IMR-90 (cell line): ENCODE measurements at regions not wholly inside any gene's neighbourhood (a gene's known extent, or its start where the extent isn't known, plus 50 kb on each side); places are given as distances from the start of the nearest gene placed in this dataset.

Experiments
- BHLHE40 ChIP-seq: fragments of 150-350 bp; IDR thresholded peaks from 2 replicates; pipeline ENCODE4 v1.6.1; 2016; ENCODE audit warnings: mild to moderate bottlenecking, low read depth, low read length
- CTCF ChIP-seq: conservative IDR thresholded peaks from 2 replicates; pipeline ENCODE4 v1.5.1; 2012; ENCODE audit warnings: mild to moderate bottlenecking, low read depth, low read length, improper control_type of control experiment
- ELK1 ChIP-seq: fragments of 150-350 bp; IDR thresholded peaks from 2 replicates; pipeline ENCODE4 v1.6.1; 2016; ENCODE audit warnings: low read depth, mild to moderate bottlenecking, low read length, moderate library complexity, borderline replicate concordance
- MXI1 ChIP-seq: IDR thresholded peaks from 2 replicates; pipeline ENCODE4 v1.6.1; 2012; ENCODE audit warnings: low read depth, mild to moderate bottlenecking, low read length, moderate library complexity, borderline replicate concordance
- POLR2A ChIP-seq: IDR thresholded peaks from 2 replicates; pipeline ENCODE4 v1.6.1; 2012; ENCODE audit warnings: mild to moderate bottlenecking, low read depth, low read length
- RFX5 ChIP-seq: IDR thresholded peaks from 2 replicates; pipeline ENCODE4 v1.8.0; 2012; ENCODE audit warnings: low read depth, mild to moderate bottlenecking, low read length, moderate library complexity
- USF2 ChIP-seq: fragments of 150-350 bp; IDR thresholded peaks from 2 replicates; pipeline ENCODE4 v1.6.1; 2017; ENCODE audit warnings: mild to moderate bottlenecking, antibody characterized with exemption, low read length, low read depth

- TF ChIP-seq BHLHE40 = no peak
- TF ChIP-seq RFX5 = no peak
- TF ChIP-seq POLR2A = no peak
- no peak for TF ChIP-seq CTCF
- TF ChIP-seq ELK1 = no peak
- TF ChIP-seq USF2 = no peak
- TF ChIP-seq MXI1 = no peak
These were observed 264.5 kb upstream of the CDH6 start for GRCh38 chr5:30928956-30929355.
